GM23338 (cell line): ENCODE measurements at regions not wholly inside any gene's neighbourhood (a gene's known extent, or its start where the extent isn't known, plus 50 kb on each side); places are given as distances from the start of the nearest gene placed in this dataset.

Experiments used
- CREB1 ChIP-seq: fragments of 250-450 bp; sonication (Bioruptor Pico); IDR thresholded peaks from 2 replicates; pipeline ENCODE4 v1.5.0; 2020; ENCODE audit warnings: low read depth, mild to moderate bottlenecking, moderate library complexity
- EZH2 ChIP-seq: fragments of 200-600 bp; sonication (generic); IDR thresholded peaks from one replicate; pipeline ENCODE4 v1.8.0; 2017; ENCODE audit warnings: antibody characterized with exemption, mild to moderate bottlenecking, low read depth; ENCODE audit not compliant: unreplicated experiment
- EZH2phosphoT487 ChIP-seq: fragments of 200-600 bp; sonication (generic); IDR thresholded peaks from one replicate; pipeline ENCODE4 v1.8.1; 2018; ENCODE audit warnings: antibody characterized with exemption; ENCODE audit not compliant: unreplicated experiment
- JUNB ChIP-seq: IDR thresholded peaks from one replicate; pipeline ENCODE4 v1.6.1; 2016; ENCODE audit warnings: antibody characterized with exemption; ENCODE audit not compliant: unreplicated experiment
- POLR2AphosphoS5 ChIP-seq: IDR thresholded peaks from 2 replicates; pipeline ENCODE4 v1.6.1; 2016; ENCODE audit warnings: antibody characterized with exemption, low read depth
- STAT1 ChIP-seq: IDR thresholded peaks from one replicate; pipeline ENCODE4 v1.6.1; 2016; ENCODE audit warnings: antibody characterized with exemption; ENCODE audit not compliant: unreplicated experiment
- ZNF114 ChIP-seq: fragments of 250-450 bp; sonication (Bioruptor Pico); IDR thresholded peaks from 2 replicates; pipeline ENCODE4 v1.5.0; 2020; ENCODE audit warnings: mild to moderate bottlenecking, moderate library complexity
- ZNF462 ChIP-seq: fragments of 250-450 bp; sonication (Bioruptor Pico); IDR thresholded peaks from 2 replicates; pipeline ENCODE4 v1.5.0; 2020; ENCODE audit warnings: mild to moderate bottlenecking, moderate library complexity
- TF ChIP-seq, protein P1 (sequence below), 2 experiments: fragments of 200-600 bp in 1 of 2; sonication (generic) in 1 of 2; conservative IDR thresholded peaks; 2 replicates each; pipeline versions ENCODE4 v1.5.1 to v1.6.1; 2016 to 2017; ENCODE audit warnings: antibody characterized with exemption in 2 of 2, low read depth in 2 of 2, mild to moderate bottlenecking in 2 of 2, moderate library complexity in 1 of 2
- TF ChIP-seq, protein P2 (sequence below): IDR thresholded peaks from one replicate; pipeline ENCODE4 v1.6.1; 2018; ENCODE audit warnings: antibody characterized with exemption; ENCODE audit not compliant: unreplicated experiment
- TF ChIP-seq, protein P3 (sequence below): IDR thresholded peaks from 2 replicates; pipeline ENCODE4 v1.6.1; 2016; ENCODE audit warnings: antibody characterized with exemption

DNA sequence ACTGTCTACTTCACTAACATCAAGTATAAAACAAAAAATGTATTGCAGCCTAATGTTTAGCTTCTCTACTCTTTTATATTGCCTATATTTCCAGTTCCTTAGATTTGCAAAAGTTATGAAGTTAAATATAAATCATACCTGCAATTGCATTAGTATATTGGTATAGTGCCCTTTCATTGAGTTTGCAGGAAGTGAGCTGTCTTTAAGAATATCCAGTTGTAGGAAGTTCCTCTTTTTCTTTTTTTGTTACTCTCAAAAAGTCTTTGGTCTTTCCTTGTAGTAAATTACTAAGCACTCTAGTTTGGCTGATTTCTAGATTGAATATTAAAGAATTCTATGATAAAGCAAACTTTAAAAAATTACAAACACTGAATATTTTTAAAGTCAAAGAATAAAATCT lies 71.3 kb upstream of the FN1 start:
- TF ChIP-seq, protein P1, sequence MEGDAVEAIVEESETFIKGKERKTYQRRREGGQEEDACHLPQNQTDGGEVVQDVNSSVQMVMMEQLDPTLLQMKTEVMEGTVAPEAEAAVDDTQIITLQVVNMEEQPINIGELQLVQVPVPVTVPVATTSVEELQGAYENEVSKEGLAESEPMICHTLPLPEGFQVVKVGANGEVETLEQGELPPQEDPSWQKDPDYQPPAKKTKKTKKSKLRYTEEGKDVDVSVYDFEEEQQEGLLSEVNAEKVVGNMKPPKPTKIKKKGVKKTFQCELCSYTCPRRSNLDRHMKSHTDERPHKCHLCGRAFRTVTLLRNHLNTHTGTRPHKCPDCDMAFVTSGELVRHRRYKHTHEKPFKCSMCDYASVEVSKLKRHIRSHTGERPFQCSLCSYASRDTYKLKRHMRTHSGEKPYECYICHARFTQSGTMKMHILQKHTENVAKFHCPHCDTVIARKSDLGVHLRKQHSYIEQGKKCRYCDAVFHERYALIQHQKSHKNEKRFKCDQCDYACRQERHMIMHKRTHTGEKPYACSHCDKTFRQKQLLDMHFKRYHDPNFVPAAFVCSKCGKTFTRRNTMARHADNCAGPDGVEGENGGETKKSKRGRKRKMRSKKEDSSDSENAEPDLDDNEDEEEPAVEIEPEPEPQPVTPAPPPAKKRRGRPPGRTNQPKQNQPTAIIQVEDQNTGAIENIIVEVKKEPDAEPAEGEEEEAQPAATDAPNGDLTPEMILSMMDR (conservative IDR thresholded peaks at IDR 0.05; ENCODE audit: low read depth in 2 of 2) = no peak
- TF ChIP-seq, protein P2, sequence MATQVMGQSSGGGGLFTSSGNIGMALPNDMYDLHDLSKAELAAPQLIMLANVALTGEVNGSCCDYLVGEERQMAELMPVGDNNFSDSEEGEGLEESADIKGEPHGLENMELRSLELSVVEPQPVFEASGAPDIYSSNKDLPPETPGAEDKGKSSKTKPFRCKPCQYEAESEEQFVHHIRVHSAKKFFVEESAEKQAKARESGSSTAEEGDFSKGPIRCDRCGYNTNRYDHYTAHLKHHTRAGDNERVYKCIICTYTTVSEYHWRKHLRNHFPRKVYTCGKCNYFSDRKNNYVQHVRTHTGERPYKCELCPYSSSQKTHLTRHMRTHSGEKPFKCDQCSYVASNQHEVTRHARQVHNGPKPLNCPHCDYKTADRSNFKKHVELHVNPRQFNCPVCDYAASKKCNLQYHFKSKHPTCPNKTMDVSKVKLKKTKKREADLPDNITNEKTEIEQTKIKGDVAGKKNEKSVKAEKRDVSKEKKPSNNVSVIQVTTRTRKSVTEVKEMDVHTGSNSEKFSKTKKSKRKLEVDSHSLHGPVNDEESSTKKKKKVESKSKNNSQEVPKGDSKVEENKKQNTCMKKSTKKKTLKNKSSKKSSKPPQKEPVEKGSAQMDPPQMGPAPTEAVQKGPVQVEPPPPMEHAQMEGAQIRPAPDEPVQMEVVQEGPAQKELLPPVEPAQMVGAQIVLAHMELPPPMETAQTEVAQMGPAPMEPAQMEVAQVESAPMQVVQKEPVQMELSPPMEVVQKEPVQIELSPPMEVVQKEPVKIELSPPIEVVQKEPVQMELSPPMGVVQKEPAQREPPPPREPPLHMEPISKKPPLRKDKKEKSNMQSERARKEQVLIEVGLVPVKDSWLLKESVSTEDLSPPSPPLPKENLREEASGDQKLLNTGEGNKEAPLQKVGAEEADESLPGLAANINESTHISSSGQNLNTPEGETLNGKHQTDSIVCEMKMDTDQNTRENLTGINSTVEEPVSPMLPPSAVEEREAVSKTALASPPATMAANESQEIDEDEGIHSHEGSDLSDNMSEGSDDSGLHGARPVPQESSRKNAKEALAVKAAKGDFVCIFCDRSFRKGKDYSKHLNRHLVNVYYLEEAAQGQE = no peak
- TF ChIP-seq POLR2AphosphoS5 (no peak), EZH2 (no peak), JUNB (no peak), CREB1 (CRISPR knock-in tag) (no peak), ZNF114 (CRISPR knock-in tag) (no peak), EZH2phosphoT487 (no peak), ZNF462 (no peak), STAT1 (no peak)
- TF ChIP-seq, protein P3, sequence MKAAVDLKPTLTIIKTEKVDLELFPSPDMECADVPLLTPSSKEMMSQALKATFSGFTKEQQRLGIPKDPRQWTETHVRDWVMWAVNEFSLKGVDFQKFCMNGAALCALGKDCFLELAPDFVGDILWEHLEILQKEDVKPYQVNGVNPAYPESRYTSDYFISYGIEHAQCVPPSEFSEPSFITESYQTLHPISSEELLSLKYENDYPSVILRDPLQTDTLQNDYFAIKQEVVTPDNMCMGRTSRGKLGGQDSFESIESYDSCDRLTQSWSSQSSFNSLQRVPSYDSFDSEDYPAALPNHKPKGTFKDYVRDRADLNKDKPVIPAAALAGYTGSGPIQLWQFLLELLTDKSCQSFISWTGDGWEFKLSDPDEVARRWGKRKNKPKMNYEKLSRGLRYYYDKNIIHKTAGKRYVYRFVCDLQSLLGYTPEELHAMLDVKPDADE = no peak
